ENCODE measurements at regions not wholly inside any gene's neighbourhood (a gene's known extent, or its start where the extent isn't known, plus 50 kb on each side); places are given as distances from the start of the nearest gene placed in this dataset.
A peak's percentile ranks its signal among the peaks of the same experiment; 100 is the strongest.
"Not testable (repeated sequence)": the region's sequence is repeated elsewhere in the genome, so short reads cannot be mapped to it uniquely, and the experiment has no call there.

DNA sequence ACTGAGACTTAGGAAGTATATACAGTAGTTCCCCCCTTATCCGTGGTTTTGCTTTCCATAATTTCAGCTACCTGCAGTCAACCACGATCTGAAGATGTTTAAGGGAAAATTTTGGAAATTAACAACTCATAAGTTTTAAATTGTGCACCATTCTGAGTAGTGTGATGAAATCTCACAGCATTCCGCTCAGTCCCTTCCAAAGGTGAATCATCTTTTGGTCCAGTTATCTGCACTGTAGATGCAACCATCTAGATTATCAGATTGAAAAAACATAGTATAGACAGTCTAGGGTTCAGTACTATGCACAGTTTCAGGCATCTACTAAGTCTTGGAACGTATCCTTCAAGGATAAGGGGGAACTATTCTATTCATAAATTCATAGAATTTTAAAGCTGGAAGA is 109.0 kb downstream of the ANXA3 start:
- DNase-seq (ENCODE audit: low read depth), result peak; percentile 55

DNA sequence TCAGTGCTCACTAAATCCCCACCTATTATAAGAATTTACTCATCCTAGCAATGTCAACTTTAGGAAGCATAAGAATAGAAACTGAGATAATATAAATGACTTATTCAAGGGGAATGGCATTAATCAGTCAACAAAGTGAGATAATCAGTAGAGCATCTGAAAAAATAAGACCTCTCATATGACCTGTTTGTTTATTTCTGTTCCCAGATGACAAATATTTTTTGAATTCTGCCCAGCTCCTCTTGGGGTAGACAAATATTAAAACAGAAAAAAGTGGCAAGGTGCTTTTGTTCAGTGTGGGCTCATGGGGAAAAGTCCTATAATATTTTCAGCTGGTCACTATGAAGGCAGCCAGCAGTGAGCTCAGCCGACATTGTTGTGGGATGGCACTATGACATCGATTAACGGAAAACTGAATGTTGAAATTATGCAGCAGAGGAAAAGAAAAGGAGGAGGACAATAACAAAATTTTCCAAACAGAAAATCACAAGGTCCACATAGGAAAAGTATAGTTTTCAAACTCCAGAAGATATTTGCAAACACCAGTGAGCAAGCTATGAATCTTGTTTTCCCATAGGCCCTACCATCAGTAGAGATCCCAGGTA is 109.6 kb downstream of the ANXA3 start:
- DNase-seq (ENCODE audit: low read depth), result peak; percentile 36

DNA sequence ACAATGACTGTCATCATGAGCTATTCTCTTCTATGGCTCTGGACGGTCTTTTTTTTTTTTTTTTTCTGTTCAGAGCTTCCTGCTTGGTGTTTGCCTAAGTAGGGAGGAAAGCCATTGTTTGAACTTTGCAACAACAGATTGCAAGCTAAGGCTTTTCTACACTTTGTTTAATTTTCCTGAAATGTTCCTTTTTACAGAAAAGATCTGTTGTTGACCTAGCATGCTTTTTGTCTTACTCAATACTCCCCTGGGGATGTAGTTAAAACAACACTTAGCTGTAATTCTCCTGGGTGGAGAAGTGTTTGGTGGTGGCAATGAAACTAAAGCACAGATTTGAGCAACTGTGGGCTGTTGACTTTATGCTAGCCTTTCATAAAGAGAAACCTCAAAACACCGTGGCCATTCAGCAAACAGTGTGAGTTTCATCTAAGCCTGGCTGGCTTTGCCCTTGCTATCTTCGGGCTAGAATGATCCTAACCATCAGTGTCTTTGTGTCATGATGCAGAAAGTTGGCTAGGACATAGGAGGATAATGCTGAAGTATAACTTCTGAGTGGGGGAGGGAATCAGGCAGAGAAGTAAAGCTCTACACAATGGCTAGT is 110.5 kb downstream of the ANXA3 start:
- peak; percentile 23 for DNase-seq (ENCODE audit: low read depth)

DNA sequence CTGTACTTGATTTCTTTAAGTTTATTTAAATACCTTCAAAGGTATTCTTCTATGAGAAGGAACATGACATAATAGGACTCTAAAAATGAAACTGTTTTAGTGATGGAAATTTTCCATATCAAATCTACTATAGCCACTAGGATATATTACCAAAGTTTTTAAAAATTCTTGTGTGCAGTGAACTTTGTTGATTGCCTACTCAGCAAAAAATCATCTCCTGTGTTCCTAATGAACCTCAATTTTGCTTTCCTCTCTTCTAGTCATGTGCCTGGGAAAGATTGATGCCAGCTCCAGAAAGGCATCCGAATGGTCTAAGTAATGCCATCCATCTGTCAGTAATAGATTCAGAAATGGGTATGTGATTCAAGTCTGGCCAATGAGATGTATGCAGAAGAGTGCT is 111.1 kb downstream of the ANXA3 start:
- DNase-seq (ENCODE audit: low read depth), result no peak

DNA sequence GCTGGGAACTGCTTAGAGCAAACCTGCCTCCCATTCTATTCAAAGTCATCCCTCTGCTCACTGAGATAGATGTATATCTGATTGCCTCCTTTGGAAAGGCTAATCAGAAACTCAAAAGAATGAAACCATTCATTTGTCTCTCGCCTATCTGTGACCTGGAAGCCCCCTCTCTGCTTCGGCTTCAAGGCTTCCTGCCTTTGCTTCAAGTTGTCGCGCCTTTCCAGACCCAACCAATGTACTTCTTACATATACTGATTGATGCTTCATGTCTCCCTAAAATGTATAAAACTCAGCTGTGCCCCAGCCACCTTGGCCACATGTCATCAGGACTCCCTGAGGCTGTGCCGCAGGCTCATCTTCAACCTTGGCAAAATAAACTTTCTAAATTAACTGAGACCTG is 111.9 kb upstream of the BMP2K start:
- not testable (repeated sequence) for DNase-seq (ENCODE audit: low read depth)

DNA sequence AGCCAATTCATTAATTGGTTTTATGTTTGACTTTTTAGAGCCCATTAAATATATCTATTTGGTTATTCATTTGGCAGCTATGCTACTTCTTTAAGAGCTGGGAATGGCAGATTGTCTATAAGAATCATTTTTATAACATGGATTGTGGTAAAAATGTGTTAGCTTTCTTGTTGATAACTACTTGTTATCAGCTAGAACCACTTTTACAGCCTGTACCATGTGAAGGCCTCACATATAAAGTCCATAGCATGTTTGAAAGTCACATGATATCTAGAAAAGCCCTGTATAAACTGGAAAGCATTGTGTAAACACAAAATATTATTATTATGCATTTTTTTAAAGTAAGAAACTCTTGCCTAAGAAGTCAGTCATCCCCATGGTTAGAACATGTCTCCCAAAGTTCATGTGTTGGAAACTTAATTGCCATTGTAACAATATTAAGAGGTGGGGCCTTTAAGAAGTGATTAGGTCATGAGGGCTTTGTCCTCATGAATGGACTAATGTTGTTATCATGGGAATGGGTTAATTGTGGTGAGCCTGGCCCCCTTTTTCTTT is 110.9 kb upstream of the BMP2K start:
- DNase-seq (ENCODE audit: low read depth), result no peak

DNA sequence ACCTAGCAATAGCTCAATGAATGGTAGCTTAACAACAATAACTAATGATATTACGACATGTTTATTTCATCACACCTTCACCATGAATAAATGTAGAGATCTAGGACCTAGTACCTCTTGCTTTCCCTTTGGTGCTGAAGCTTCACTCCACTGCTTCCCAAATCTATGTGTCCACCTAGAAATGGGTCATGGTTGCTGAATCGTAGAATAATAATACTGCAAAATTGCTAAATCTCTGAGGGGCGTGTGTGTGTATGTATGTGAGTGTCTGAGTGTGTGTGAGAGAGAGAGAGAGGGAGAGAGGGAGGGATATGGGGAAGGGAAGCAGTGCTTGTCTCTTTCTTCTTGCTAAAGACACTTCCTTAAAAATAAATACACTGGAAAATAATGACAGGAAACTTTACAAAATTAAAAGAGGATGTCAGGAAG is 109.3 kb upstream of the BMP2K start:
- peak; percentile 30 for DNase-seq (ENCODE audit: low read depth)

DNA sequence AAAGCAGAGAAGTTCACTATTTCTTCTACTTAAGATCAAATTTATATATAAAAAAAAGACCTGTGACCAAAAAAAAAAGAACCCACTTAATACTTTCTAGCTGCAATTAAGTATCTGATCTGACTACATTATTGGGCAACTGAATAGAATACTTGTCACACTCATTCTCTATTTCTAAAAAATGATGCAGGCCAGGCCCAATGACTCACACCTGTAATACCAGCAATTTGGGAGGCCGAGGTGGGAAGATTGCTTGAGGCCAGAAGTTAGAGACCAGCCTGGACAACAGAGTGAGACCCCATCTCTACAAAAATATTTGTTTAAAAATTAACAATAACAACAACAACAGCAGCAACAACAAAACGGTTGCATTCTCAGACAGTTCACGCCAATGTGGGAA is 108.8 kb upstream of the BMP2K start:
- no peak for DNase-seq (ENCODE audit: low read depth)

DNA sequence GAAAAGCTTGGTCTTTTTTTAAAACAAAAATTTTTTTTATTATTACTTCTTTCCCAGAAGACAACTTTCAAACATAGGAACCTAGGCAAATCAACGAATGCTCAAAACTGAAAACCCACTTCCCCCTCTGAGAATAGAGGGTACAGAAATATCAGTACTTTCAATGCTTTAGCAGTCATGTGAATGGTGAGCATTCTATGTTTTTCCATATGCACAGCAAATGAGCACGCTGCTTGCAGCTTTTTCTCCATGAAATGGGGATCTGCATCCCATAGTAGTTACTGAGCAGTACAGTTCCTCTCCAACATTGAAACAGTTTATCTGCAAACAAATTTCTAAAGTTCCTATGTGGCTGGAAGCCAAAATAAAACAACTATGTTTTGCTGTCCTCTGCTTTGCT is 108.4 kb upstream of the BMP2K start:
- no peak for DNase-seq (ENCODE audit: low read depth)

DNA sequence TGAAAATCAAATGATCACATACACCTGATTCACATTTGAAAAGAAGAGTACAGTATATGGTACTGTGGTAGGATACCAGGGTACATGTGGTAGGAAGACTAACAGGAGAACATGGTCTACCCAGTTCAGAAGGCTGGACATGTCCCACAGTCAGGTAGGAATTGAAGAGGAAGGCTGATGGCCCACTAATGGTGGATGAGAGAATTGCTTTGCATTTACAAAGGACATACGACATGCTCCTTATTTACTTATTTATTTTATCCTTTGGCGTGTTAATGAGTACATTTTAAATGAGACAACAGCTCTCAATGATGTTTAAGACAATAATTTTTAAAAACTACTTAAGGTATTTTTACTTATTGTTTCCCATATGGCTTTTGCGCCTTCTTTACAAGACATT is 106.7 kb upstream of the BMP2K start:
- DNase-seq (ENCODE audit: low read depth), result no peak

DNA sequence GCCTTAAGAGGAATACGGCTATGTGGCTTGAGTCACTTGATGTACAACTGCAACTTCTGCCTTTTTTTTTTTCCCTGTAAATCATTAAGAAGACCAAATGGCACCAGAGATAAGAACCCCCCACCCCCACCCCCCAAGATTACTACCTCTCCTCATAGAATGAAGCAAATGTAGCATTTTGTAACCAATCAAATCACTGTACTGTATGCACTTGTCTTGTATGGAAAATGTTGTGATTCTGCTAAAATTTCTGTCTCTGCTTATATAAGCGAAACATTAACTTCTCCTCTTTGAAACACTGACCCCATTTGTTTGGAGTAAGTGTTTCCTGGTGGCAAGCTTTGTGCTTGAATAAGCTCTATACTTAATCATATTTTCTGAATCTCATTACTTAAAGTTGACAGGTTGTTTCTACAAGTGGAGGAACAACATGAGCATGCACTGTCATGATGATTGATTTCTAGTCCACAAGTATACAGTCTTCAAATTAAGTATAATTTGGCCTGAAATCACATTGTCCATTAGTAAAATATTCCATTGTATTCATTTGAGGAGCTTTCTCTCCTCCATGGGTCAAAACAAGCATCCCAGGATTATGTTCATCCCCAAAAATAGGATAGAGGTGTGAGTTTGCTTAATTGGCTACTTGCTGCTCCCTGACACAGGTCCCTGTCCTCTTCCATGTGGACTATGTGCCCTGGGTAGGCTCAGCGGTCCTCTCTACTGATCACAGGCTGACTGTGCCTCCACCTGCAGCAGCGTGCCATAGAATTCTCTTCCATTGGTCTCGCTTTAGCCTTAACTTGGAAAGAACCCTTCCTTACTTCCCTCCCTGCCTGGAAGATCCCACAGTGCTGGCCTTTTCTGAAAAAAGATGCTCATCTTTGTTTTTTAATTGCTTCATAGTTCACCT is 104.0 kb upstream of the BMP2K start:
- no peak for DNase-seq (ENCODE audit: low read depth)

DNA sequence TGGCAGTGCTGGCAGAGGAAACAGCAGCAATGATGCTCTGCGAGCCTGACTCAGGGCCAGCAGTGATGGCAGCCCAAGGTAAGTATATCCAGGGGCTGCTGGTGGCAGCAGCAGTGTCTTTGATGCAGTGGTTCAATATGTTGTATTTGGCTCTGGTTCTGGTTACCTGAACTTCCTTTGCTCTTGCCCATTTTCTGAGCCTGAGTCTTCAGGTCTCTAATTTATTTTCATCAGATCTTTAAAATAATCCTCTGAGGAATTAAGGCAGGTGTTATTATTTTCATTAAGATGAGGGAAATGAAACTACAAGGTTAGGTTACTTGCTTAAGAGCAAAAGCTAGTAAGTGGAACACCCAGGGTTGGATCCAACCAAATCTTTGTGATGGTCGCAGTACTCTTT is 102.8 kb upstream of the BMP2K start:
- no peak for DNase-seq (ENCODE audit: low read depth)

DNA sequence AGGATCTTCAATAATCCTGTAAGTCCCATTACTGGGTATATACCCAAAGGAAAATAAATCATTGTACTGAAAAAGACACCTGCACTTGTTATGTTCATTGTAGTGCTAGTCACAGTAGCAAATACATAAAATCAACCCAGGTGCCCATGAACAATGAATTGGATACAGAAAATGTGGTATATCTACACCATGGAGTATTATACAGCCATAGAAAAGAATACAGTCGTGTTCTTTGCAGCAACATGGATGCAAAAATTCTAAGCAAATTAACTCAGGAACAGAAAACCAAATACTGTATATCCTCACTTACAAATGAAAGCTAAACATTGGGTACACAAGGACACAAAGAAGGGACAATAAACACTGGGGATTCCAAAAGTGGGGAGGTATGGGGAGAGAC is 100.8 kb upstream of the BMP2K start:
- no peak for DNase-seq (ENCODE audit: low read depth)

DNA sequence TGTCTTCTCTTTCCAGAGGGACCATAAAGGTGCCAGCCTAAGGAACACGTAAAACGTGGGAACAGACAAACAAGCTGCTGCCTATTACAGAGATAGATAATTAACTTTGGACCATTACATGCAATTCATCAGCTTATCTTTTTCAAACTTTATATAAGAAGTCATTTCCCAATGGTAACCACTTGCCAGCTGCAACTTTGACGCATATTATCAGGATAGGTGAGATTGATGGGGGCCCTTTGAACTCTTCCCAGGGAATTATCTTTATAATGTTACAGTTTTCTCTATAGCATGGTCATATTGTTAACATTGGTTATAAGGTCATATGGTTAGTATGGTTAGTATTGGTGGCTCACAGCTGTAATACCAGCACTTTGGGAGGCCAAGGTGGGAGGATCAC is 94.1 kb upstream of the BMP2K start:
- no peak for DNase-seq (ENCODE audit: low read depth)

DNA sequence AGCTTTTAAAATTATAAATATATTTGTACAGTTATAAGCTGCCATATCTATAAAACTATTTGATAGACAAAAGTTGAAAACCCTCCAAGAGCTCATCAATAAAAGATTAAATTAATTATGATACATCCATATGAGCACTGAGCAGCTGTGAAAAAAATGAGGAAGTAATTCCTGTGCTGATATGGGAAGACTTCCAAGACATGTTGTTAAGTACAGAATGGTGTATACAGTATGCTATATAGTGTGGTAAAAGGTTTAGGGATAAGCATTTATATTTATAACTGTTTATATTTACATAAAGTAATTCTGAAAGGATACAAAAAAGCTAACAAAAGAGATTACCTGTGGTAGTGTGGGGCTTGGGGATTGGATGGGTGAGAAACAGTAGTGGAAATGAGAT is 92.8 kb upstream of the BMP2K start:
- no peak for DNase-seq (ENCODE audit: low read depth)

DNA sequence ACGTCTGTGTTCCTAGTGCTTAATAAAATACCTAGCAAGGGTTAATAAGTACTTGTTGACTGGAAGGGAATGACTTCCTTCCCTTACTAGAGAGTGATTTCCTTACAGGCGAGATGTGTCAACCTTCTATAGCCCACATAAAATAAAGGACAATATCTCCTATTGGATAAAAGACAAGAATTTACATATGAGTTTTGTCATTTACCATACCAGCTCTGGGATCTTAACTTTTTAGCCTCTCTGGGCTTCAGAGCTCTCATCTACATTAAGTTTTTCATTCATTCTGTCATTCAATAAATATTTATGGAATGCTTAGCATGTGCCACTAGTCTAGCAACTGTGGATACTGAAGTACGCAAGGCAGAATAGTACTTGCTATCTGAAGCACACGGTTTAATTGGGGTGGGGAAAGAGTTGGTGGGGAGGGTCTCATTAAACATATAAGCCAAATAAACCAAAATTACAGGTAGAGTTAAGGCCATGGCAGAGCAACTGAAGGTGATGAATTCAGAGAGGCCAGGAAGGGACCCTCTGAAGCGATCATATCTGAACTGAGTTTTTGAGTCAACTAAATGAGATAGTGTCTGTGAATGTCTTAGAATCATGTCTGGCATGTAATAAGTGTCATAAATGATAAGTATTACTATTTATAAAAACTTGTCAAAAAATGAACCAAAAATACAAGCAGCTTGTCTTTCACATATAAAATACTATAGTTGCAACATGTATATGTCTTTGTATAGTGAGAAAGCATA is 91.6 kb upstream of the BMP2K start:
- peak; percentile 52 for DNase-seq (ENCODE audit: low read depth)

DNA sequence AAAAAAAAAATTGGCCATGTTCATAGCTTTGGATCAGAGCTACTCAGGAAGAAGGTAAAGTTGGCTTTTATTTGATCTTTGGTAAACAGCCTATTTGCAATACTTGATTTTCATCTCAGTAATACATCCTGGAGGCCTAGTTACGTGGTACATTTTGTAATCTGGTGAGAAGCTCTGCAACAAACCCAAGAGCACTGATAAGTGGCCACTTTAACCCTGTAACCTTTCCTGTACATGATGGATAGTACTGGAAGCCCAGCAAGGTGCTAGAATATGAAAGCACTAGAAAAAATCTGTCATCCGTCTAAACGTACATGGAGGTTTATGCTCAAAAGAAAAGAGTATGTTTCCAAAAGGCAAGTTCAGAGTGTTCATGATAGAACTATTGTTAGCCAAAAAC is 88.3 kb upstream of the BMP2K start:
- no peak for DNase-seq (ENCODE audit: low read depth)

DNA sequence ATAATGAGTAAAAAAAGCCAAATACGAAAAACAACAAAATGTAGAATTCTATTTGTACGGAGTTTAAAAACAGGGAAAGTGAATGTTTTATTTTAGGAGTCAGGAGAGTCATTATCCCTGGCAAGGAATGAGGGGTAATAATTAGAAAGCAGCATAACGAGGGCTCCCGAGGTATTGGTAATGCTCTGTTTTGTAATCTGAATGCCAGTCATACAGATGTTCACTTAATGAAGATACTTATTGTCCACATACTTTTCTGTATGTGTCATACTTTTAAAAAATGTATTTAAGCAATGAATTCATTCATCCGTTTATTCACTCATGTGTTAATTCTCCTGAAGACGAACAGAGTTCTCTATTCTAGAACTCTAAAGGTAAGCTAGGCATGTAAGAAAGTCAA is 87.8 kb upstream of the BMP2K start:
- DNase-seq (ENCODE audit: low read depth), result peak; percentile 59

DNA sequence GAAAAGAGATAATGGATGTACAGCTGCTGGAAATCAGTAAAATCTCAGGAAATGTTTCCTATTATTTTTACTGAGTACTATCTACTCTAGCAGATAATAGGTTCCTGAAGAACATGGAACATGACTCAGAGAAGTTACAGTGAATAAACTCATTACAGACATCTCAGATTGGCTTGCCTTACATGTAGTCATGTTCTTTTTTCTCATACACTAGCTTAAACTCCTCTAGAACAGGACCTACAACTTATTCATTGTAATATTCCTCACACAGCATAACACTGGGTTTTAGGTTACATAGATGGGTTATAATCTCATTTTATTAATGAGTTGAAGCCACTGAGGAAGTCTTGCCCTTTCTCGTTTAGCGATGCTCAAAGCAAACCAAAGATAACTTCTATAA is 86.9 kb upstream of the BMP2K start:
- DNase-seq (ENCODE audit: low read depth), result peak; percentile 60

DNA sequence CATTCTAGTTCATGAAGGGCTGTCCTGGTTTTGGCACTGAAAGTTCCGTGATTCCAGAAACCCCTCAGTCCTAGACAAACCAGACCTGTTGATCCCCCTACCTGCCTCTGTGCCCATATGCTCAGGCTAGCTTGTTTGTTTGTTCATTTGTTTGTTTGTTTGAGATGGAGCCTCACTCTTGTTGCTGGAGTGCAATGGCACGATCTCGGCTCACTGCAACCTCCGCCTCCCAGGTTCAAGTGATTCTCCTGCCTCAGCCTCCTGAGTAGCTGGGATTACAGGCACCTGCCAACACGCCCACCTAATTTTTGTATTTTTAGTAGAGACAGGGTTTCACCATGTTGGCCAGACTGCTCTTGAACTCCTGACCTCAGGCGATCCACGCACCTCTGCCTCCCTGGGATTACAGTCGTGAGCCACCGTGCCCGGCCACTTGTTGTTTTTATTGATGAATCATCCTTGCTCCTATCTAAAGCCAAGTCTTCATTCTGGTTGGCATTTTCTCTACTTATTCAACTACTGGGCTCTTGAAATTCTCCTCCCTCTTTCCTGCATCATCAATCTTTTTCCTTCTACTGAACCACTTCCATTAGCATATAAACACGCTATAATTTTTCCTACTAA is 86.3 kb upstream of the BMP2K start:
- peak; percentile 36 for DNase-seq (ENCODE audit: low read depth)

DNA sequence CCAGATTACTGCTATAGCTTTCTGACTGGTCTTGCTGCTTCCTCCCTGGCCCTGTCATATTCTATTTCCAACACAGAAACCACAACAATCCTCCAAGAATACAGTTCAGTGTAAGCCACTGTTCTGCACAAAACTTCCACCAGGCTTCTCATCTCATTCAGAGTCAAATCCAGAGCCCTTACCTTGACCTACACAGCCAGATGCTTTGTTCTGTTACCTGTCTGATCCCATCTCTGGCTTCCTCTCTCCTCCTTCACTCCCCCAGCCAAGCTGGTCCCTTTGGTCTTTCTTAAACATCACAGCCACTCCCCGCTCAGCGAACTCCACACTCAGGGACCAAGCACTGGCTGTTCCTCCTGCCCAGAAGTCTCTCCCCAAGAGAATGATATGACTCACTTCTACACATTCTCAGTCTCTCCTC is 84.8 kb upstream of the BMP2K start:
- no peak for DNase-seq (ENCODE audit: low read depth)
